KOPT-K1 (cell line): ENCODE measurements at regions not wholly inside any gene's neighbourhood (a gene's known extent, or its start where the extent isn't known, plus 50 kb on each side); places are given as distances from the start of the nearest gene placed in this dataset.

Experiments used
- H3K27ac ChIP-seq: fragments of 200-600 bp; sonication (generic); 2 replicates; pipeline ENCODE4 v1.5.1; 2016; ENCODE audit warnings: antibody characterized with exemption, mild to moderate bottlenecking, low read depth, low read length; ENCODE audit not compliant: poor library complexity, severe bottlenecking
- H3K36me3 ChIP-seq: fragments of 200-600 bp; sonication (generic); 2 replicates; pipeline ENCODE4 v1.5.1; 2017; ENCODE audit warnings: antibody characterized with exemption, mild to moderate bottlenecking, low read length, moderate library complexity; ENCODE audit not compliant: insufficient read depth
- H3K9me3 ChIP-seq: fragments of 200-600 bp; sonication (generic); 2 replicates; pipeline ENCODE4 v1.5.1; 2017; ENCODE audit warnings: antibody characterized with exemption, low read length, mild to moderate bottlenecking; ENCODE audit not compliant: insufficient read depth, poor library complexity, severe bottlenecking

GRCh38 chr21:35948982-35949381 is 111.3 kb downstream of the SETD4 start:
- Histone ChIP-seq H3K27ac (no peak overlapping the region), H3K36me3 (no peaks in the 10 kb centered on the region), H3K9me3 (no peaks in the 10 kb centered on the region)

GRCh38 chr21:35945089-35945671 is 115.1 kb downstream of the SETD4 start:
- Histone ChIP-seq H3K9me3 (no peaks in the 10 kb centered on the region), H3K27ac (no peak overlapping the region), H3K36me3 (no peaks in the 10 kb centered on the region)

GRCh38 chr21:35943752-35944151 is 116.6 kb downstream of the SETD4 start:
- H3K9me3 ChIP-seq = no peaks in the 10 kb centered on the region
- H3K27ac ChIP-seq = no peak overlapping the region
- no peaks in the 10 kb centered on the region for H3K36me3 ChIP-seq

GRCh38 chr21:35942211-35943144 is 117.8 kb downstream of the SETD4 start:
- Histone ChIP-seq H3K27ac (no peak overlapping the region), H3K9me3 (no peaks in the 10 kb centered on the region), H3K36me3 (no peaks in the 10 kb centered on the region)

GRCh38 chr21:35940074-35940927 is 120.0 kb downstream of the SETD4 start:
- no peaks in the 10 kb centered on the region for H3K9me3 ChIP-seq
- no peaks in the 10 kb centered on the region for H3K36me3 ChIP-seq

GRCh38 chr21:35938446-35938845 is 121.9 kb downstream of the SETD4 start:
- H3K9me3 ChIP-seq = no peaks in the 10 kb centered on the region
- H3K27ac ChIP-seq = no peak overlapping the region
- no peaks in the 10 kb centered on the region for H3K36me3 ChIP-seq

More at GRCh38 chr21:35940074-35940927, 120.0 kb downstream of the SETD4 start:
- H3K27ac ChIP-seq = no peak overlapping the region

- H3K27ac ChIP-seq = no peak overlapping the region
- no peaks in the 10 kb centered on the region for H3K9me3 ChIP-seq
- H3K36me3 ChIP-seq = no peaks in the 10 kb centered on the region
Measured at GRCh38 chr21:35933466-35933865, 126.9 kb downstream of the SETD4 start.

- Histone ChIP-seq H3K36me3 (no peaks in the 10 kb centered on the region), H3K27ac (no peak overlapping the region), H3K9me3 (no peaks in the 10 kb centered on the region)
Measured at GRCh38 chr21:35932232-35932911, 128.0 kb downstream of the SETD4 start.

GRCh38 chr21:35929901-35930300 is 130.4 kb downstream of the SETD4 start:
- H3K9me3 ChIP-seq = no peaks in the 10 kb centered on the region
- H3K27ac ChIP-seq = no peak overlapping the region
- H3K36me3 ChIP-seq = no peaks in the 10 kb centered on the region

GRCh38 chr21:35927262-35927661 is 133.1 kb downstream of the SETD4 start:
- H3K27ac ChIP-seq = no peak overlapping the region
- H3K36me3 ChIP-seq = no peaks in the 10 kb centered on the region

GRCh38 chr21:35926003-35926740 is 134.2 kb downstream of the SETD4 start:
- Histone ChIP-seq H3K9me3 (no peaks in the 10 kb centered on the region), H3K36me3 (no peaks in the 10 kb centered on the region), H3K27ac (no peak overlapping the region)

More at GRCh38 chr21:35927262-35927661, 133.1 kb downstream of the SETD4 start:
- H3K9me3 ChIP-seq = no peaks in the 10 kb centered on the region

- Histone ChIP-seq H3K27ac (no peak overlapping the region), H3K9me3 (no peaks in the 10 kb centered on the region), H3K36me3 (no peaks in the 10 kb centered on the region)
Measured at GRCh38 chr21:35925497-35925896, 134.8 kb downstream of the SETD4 start.

- H3K36me3 ChIP-seq = no peaks in the 10 kb centered on the region
- H3K9me3 ChIP-seq = no peaks in the 10 kb centered on the region
- no peak overlapping the region for H3K27ac ChIP-seq
Measured at GRCh38 chr21:35924714-35925301, 135.5 kb downstream of the SETD4 start.

- H3K9me3 ChIP-seq = no peaks in the 10 kb centered on the region
- no peaks in the 10 kb centered on the region for H3K36me3 ChIP-seq
- no peak overlapping the region for H3K27ac ChIP-seq
Measured at GRCh38 chr21:35923971-35924370, 136.4 kb downstream of the SETD4 start.
